GM12892 (cell line): ENCODE measurements at regions not wholly inside any gene's neighbourhood (a gene's known extent, or its start where the extent isn't known, plus 50 kb on each side); places are given as distances from the start of the nearest gene placed in this dataset.

Experiments
- POLR2A ChIP-seq: IDR thresholded peaks from 2 replicates; pipeline ENCODE4 v1.6.1; 2011; ENCODE audit warnings: low read depth, low read length, control low read depth
- POLR2AphosphoS5 ChIP-seq: IDR thresholded peaks from 2 replicates; pipeline ENCODE4 v1.6.1; 2011; ENCODE audit warnings: low read depth, low read length, control low read depth

DNA sequence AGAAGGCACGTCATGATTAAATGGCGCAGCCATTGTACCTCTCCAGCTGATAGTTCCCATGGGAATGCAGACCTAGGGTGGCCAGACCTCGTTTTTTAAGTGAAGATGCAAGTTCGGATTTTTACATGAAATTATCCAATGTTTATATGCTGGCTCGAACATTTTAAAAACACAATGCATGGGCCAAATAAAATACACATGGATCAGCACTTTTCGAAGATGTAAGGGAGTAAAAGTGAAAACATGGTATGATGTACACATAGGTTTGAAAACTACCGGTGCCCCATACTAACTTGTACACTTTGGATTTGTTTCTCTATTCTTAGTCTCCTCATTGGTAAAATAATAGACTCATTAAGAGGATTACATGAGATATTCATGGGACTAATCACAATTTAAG is 412.5 kb upstream of the CCNG1 start:
- TF ChIP-seq POLR2A (no peak), POLR2AphosphoS5 (no peak)
